HG03280 (cell line): ENCODE measurements at regions not wholly inside any gene's neighbourhood (a gene's known extent, or its start where the extent isn't known, plus 50 kb on each side); places are given as distances from the start of the nearest gene placed in this dataset.

Experiments
- ATAC-seq: cut with Tn5 transposase; IDR thresholded peaks from one replicate; pipeline ENCODE4 v1.9.1; 2021; ENCODE audit warnings: mild to moderate bottlenecking, moderate library complexity; ENCODE audit not compliant: unreplicated experiment

GRCh38 chr3:66744521-66744920, 243.7 kb upstream of the LRIG1 start:
- ATAC-seq = no peak

- no peak for ATAC-seq
Measured at GRCh38 chr3:66744986-66745385, 244.2 kb upstream of the LRIG1 start.

- ATAC-seq = no peak
Measured at GRCh38 chr3:66747261-66747660, 246.4 kb upstream of the LRIG1 start.

GRCh38 chr3:66747696-66748095, 246.9 kb upstream of the LRIG1 start:
- ATAC-seq = no peak

GRCh38 chr3:66748175-66748876, 247.5 kb upstream of the LRIG1 start:
- ATAC-seq = no peak

- ATAC-seq = no peak
Measured at GRCh38 chr3:66751842-66752241, 246.3 kb upstream of the KBTBD8 start.

- ATAC-seq = no peak
Measured at GRCh38 chr3:66753670-66754069, 244.4 kb upstream of the KBTBD8 start.

- ATAC-seq = no peak
Measured at GRCh38 chr3:66754613-66755012, 243.5 kb upstream of the KBTBD8 start.

- no peak for ATAC-seq
Measured at GRCh38 chr3:66755924-66756323, 242.2 kb upstream of the KBTBD8 start.

GRCh38 chr3:66756468-66757036, 241.6 kb upstream of the KBTBD8 start:
- ATAC-seq = no peak

- ATAC-seq = no peak
Measured at GRCh38 chr3:66761093-66761780, 236.9 kb upstream of the KBTBD8 start.

GRCh38 chr3:66762916-66763693, 235.0 kb upstream of the KBTBD8 start:
- no peak for ATAC-seq

GRCh38 chr3:66778107-66778506, 220.0 kb upstream of the KBTBD8 start:
- ATAC-seq = no peak

GRCh38 chr3:66778777-66779176, 219.3 kb upstream of the KBTBD8 start:
- no peak for ATAC-seq

- no peak for ATAC-seq
Measured at GRCh38 chr3:66785191-66785909, 212.8 kb upstream of the KBTBD8 start.

- no peak for ATAC-seq
Measured at GRCh38 chr3:66789580-66790237, 208.4 kb upstream of the KBTBD8 start.

GRCh38 chr3:66792086-66792485, 206.0 kb upstream of the KBTBD8 start:
- no peak for ATAC-seq

GRCh38 chr3:66795365-66795764, 202.7 kb upstream of the KBTBD8 start:
- ATAC-seq = no peak

GRCh38 chr3:66796343-66796742, 201.8 kb upstream of the KBTBD8 start:
- no peak for ATAC-seq

- ATAC-seq = no peak
Measured at GRCh38 chr3:66797889-66798560, 200.1 kb upstream of the KBTBD8 start.
